LNCaP clone FGC (cell line): ENCODE measurements at regions not wholly inside any gene's neighbourhood (a gene's known extent, or its start where the extent isn't known, plus 50 kb on each side); places are given as distances from the start of the nearest gene placed in this dataset.
"Not testable (repeated sequence)": the region's sequence is repeated elsewhere in the genome, so short reads cannot be mapped to it uniquely, and the experiment has no call there.

Experiments used
- DNase-seq: peaks from one replicate; pipeline ENCODE4 v3.0.0-alpha.2; 2011; ENCODE audit warnings: low read depth
- H3K4me3 ChIP-seq: 2 replicates; pipeline ENCODE4 v1.5.1; 2011; ENCODE audit warnings: mild to moderate bottlenecking, low read depth, low read length, control low read depth
- CTCF ChIP-seq: IDR thresholded peaks from 2 replicates; pipeline ENCODE4 v1.5.1; 2012; ENCODE audit warnings: mild to moderate bottlenecking; ENCODE audit not compliant: control insufficient read depth, insufficient read depth; ENCODE audit errors: extremely low read depth

GRCh38 chr12:22126758-22127157 is 80.7 kb downstream of the CMAS start:
- H3K4me3 ChIP-seq = no peak overlapping the region

DNA sequence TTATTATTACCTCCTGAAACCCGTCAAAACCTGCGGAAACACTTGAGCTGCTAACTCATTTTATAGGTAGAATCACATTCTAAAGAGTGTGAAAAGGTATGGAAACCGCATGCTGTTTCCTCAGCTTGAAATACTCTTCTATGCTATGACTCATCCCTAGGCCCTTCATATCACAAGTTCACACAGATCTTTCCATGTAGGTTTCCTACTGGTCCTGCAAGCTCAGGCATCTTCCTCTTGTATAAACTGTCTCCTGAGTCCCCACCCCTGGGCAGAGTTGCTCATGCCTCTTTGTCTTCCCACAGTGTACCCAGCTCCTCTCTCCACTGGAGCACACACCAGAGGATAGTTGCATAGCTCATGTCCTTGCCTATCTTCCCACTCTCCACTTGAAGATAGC is 84.7 kb downstream of the CMAS start:
- no peak for DNase-seq
- TF ChIP-seq CTCF = no peak
- no peak overlapping the region for H3K4me3 ChIP-seq

More at GRCh38 chr12:22126758-22127157, 80.7 kb downstream of the CMAS start:
- TF ChIP-seq CTCF = no peak
- DNase-seq = no peak

DNA sequence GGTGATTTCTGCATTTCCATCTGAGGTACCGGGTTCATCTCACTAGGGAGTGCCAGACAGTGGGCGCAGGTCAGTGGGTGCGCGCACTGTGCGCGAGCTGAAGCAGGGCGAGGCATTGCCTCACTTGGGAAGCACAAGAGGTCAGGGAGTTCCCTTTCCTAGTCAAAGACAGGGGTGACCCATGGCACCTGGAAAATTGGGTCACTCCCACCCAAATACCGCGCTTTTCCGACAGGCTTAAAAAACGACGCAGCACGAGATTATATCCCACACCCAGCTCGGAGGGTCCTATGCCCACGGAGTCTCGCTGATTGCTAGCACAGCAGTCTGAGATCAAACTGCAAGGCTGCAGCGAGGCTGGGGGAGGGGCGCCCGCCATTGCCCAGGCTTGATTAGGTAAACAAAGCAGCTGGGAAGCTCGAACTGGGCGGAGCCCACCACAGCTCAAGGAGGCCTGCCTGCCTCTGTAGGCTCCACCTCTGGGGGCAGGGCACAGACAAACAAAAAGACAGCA is 90.6 kb downstream of the CMAS start:
- not testable (repeated sequence) for H3K4me3 ChIP-seq, DNase-seq
